Fibroblast of the aortic adventitia (primary cell): ENCODE measurements at regions not wholly inside any gene's neighbourhood (a gene's known extent, or its start where the extent isn't known, plus 50 kb on each side); places are given as distances from the start of the nearest gene placed in this dataset.

Experiments
- DNase-seq: peaks from one replicate; pipeline ENCODE4 v3.0.0-alpha.2; 2010; ENCODE audit warnings: low read depth
- H3K4me3 ChIP-seq: 2 replicates; pipeline ENCODE4 v1.5.1; 2011; ENCODE audit warnings: low read depth, mild to moderate bottlenecking, control low read depth, low read length, moderate library complexity
- CTCF ChIP-seq: IDR thresholded peaks from 2 replicates; pipeline ENCODE4 v1.5.1; 2011; ENCODE audit warnings: mild to moderate bottlenecking, low read length, control low read depth, inconsistent platforms; ENCODE audit not compliant: insufficient read depth

GRCh38 chr7:25815711-25816110 lies 336.3 kb upstream of the NFE2L3 start:
- no peak for DNase-seq
- no peak overlapping the region for H3K4me3 ChIP-seq
- no peak for TF ChIP-seq CTCF

- peak; percentile 16 for DNase-seq
- H3K4me3 ChIP-seq, result no peak overlapping the region
- peak; percentile 53 for TF ChIP-seq CTCF
These were observed 331.5 kb upstream of the NFE2L3 start for GRCh38 chr7:25820432-25821040.

- no peak for DNase-seq
- TF ChIP-seq CTCF, result no peak
- H3K4me3 ChIP-seq, result no peak overlapping the region
These were observed 330.8 kb upstream of the NFE2L3 start for GRCh38 chr7:25821225-25821624.

- DNase-seq, result no peak
- no peak for TF ChIP-seq CTCF
- H3K4me3 ChIP-seq, result no peak overlapping the region
These were observed 329.2 kb upstream of the NFE2L3 start for GRCh38 chr7:25822823-25823222.

GRCh38 chr7:25823571-25823970 lies 328.4 kb upstream of the NFE2L3 start:
- TF ChIP-seq CTCF, result no peak
- H3K4me3 ChIP-seq, result no peak overlapping the region
- DNase-seq, result no peak

- TF ChIP-seq CTCF, result no peak
- no peak overlapping the region for H3K4me3 ChIP-seq
- no peak for DNase-seq
These were observed 323.5 kb upstream of the NFE2L3 start for GRCh38 chr7:25828468-25828867.

GRCh38 chr7:25829663-25830062 lies 322.3 kb upstream of the NFE2L3 start:
- DNase-seq, result no peak
- TF ChIP-seq CTCF, result no peak
- no peak overlapping the region for H3K4me3 ChIP-seq
